Tibial nerve (tissue), 3 donors: ENCODE measurements at regions not wholly inside any gene's neighbourhood (a gene's known extent, or its start where the extent isn't known, plus 50 kb on each side); places are given as distances from the start of the nearest gene placed in this dataset.

Source experiments
- POLR2A ChIP-seq, 2 donors: fragments of 450-650 bp; IDR thresholded peaks; one replicate each; pipeline ENCODE4 v1.6.1; 2017; ENCODE audit warnings: antibody characterized with exemption in 2 of 2, mild to moderate bottlenecking in 2 of 2, moderate library complexity in 2 of 2
- TF ChIP-seq, protein P1 (sequence below), 5 experiments: fragments of 200-600 bp in 3 of 5; fragments of 450-650 bp in 2 of 5; sonication (generic) in 3 of 5; IDR thresholded peaks; one replicate each; pipeline ENCODE4 v1.5.1; 2016 to 2019; ENCODE audit warnings: antibody characterized with exemption in 5 of 5, mild to moderate bottlenecking in 3 of 5, moderate library complexity in 2 of 5

DNA sequence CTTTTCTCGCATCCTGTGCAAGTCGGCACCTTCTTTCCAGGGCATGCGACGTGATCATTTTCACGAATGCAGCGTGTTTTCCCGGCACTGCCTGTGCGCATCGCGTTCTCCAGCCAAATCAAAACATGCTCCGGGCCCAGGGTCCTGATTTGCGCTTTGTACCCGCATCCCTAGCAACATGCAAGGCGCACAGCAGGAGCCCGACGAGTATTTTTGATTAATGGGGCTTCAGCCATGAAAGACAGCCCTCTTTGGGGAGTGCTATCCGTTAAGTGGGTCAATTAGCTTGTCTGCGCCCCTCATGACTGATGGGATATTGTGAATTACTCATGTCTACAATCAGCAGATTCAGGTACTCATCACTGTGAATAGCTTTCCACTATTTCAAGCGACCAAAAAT, 243.3 kb upstream of the RNF32 start:
- no peak for TF ChIP-seq POLR2A (IDR thresholded peaks at IDR 0.05)
- TF ChIP-seq, protein P1, sequence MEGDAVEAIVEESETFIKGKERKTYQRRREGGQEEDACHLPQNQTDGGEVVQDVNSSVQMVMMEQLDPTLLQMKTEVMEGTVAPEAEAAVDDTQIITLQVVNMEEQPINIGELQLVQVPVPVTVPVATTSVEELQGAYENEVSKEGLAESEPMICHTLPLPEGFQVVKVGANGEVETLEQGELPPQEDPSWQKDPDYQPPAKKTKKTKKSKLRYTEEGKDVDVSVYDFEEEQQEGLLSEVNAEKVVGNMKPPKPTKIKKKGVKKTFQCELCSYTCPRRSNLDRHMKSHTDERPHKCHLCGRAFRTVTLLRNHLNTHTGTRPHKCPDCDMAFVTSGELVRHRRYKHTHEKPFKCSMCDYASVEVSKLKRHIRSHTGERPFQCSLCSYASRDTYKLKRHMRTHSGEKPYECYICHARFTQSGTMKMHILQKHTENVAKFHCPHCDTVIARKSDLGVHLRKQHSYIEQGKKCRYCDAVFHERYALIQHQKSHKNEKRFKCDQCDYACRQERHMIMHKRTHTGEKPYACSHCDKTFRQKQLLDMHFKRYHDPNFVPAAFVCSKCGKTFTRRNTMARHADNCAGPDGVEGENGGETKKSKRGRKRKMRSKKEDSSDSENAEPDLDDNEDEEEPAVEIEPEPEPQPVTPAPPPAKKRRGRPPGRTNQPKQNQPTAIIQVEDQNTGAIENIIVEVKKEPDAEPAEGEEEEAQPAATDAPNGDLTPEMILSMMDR (IDR thresholded peaks at IDR 0.05), result no peak
